HG03342 (cell line): ENCODE measurements at regions not wholly inside any gene's neighbourhood (a gene's known extent, or its start where the extent isn't known, plus 50 kb on each side); places are given as distances from the start of the nearest gene placed in this dataset.

ENCODE experiments used
- ATAC-seq: cut with Tn5 transposase; IDR thresholded peaks from one replicate; pipeline ENCODE4 v1.9.1; 2021; ENCODE audit warnings: mild to moderate bottlenecking, moderate library complexity; ENCODE audit not compliant: unreplicated experiment

DNA sequence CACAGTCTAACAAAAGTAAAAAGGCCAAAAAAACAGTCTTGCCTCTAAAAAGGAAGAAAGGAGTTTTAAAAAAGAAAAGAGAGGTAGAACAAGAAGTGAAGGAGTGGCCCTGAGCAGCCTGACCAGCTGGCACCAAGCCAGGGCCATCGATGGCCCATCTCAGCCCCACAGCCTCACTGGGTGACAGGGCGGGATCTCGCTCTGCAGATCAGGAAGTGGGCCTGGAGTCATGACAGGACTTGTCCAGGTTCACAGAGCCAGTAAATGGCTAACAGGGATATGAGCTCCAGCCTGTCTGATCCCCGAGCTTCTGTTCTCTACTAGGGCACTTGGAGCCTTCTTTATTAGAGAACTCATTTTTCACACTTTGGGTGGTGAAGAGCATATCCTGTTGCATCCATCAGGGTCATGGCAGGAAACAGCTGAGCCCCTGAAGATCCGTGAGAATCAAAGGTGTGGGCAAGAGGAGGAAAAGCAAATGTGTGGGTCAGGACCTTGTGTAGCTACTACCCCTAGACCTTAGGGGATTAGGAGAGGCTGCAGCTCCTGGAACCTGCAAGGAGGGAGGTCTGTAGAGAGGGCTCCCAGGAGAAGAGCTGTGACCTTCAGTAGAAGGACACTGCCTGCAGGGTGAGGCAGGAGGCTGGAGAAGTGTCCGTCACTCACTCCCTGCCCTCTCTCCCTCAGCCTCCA lies 299.0 kb upstream of the MSX2 start:
- ATAC-seq = no peak

- ATAC-seq = no peak
Measured at GRCh38 chr5:174425964-174426290, 298.5 kb upstream of the MSX2 start.

GRCh38 chr5:174426388-174426787 lies 298.0 kb upstream of the MSX2 start:
- ATAC-seq = no peak

- no peak for ATAC-seq
Measured at GRCh38 chr5:174426851-174427250, 297.5 kb upstream of the MSX2 start.

DNA sequence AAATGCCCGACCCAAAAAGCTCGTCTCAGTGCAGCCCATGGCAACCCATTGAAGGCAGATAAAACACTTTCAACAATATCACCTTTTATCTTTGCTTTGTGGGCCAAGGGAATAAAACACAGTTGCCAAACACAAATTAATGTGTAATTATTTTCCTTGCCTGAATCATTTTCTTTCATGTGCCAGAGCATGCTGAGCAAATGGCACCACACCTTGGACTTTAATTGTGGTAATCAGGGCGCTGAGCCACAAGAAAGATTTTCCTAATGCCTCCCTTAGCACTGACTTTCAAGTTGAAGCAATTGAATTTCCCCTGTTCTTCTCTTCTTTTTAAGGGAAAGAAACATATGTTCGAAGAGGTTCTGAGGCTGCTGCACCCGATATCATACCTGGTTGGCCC lies 297.1 kb upstream of the MSX2 start:
- no peak for ATAC-seq

- no peak for ATAC-seq
Measured at GRCh38 chr5:174428895-174429294, 295.5 kb upstream of the MSX2 start.

DNA sequence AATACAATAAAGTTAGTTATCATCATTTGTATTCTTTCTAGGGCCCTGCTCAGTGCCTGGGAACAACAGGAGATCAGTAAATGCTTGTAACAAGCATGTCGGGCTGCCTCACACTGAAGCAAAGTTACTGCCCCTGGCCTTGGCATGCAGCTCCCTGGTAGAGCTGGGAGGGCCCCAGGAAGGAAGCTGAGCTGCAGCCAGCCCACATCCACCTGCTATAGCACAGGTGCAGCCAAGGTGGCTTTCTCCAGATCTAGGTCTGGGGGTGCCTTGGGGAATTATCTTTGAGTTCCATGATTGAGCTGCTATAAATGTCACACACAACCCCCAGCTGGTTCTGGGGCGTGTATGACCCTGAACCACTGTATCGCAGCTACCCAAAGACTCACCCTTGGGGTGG lies 293.4 kb upstream of the MSX2 start:
- ATAC-seq = no peak

- ATAC-seq = no peak
Measured at GRCh38 chr5:174431504-174431903, 292.9 kb upstream of the MSX2 start.

GRCh38 chr5:174433098-174433497 lies 291.3 kb upstream of the MSX2 start:
- ATAC-seq = no peak

GRCh38 chr5:174436750-174437149 lies 287.6 kb upstream of the MSX2 start:
- no peak for ATAC-seq

- ATAC-seq = no peak
Measured at GRCh38 chr5:174444479-174445188, 279.7 kb upstream of the MSX2 start.

GRCh38 chr5:174446446-174446845 lies 277.9 kb upstream of the MSX2 start:
- ATAC-seq = no peak

DNA sequence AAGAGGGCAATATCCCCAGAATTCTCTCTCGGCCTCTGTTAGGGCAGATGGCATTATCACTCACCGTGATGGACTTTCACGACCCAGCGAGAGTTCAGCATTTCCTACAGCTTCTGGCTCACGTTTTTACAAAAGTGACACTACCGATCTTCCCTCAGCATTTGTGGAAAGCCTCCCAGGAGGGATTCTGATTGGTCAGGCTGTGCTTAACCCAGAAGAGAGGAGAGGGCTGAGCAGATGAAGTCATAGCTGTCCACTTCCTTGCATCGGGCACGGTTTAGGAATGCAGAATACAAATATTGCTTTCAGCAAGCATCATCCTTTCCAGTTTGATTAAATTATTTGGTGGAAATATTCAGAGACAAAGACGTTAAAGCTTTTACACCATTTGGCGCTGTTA lies 277.4 kb upstream of the MSX2 start:
- ATAC-seq = no peak

- ATAC-seq = no peak
Measured at GRCh38 chr5:174448041-174448440, 276.3 kb upstream of the MSX2 start.

DNA sequence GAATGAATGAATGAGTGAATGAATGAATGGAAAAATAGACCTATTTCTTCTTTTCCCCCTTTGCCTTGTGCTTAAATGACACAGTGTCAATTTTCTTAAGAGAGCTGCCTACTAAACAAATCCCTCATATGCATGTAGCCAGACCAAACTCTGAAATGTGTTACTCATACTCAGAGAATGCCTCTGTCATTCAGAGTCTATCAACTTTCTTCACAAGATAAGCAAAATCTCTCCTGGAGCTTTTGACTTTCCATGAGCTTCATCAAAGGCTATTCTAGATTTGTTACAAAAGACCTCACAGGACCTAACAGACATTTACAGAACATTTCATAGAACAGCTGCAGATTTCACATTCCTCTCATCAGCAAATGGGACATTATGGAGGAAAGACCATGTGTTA lies 275.7 kb upstream of the MSX2 start:
- ATAC-seq = no peak

- ATAC-seq = no peak
Measured at GRCh38 chr5:174453690-174454089, 270.7 kb upstream of the MSX2 start.

GRCh38 chr5:174454464-174454863 lies 269.9 kb upstream of the MSX2 start:
- ATAC-seq = no peak

- no peak for ATAC-seq
Measured at GRCh38 chr5:174454890-174455289, 269.5 kb upstream of the MSX2 start.

GRCh38 chr5:174455301-174455700 lies 269.1 kb upstream of the MSX2 start:
- ATAC-seq = no peak

GRCh38 chr5:174457141-174457678 lies 267.2 kb upstream of the MSX2 start:
- ATAC-seq = no peak

- ATAC-seq = no peak
Measured at GRCh38 chr5:174459071-174459702, 265.2 kb upstream of the MSX2 start.

DNA sequence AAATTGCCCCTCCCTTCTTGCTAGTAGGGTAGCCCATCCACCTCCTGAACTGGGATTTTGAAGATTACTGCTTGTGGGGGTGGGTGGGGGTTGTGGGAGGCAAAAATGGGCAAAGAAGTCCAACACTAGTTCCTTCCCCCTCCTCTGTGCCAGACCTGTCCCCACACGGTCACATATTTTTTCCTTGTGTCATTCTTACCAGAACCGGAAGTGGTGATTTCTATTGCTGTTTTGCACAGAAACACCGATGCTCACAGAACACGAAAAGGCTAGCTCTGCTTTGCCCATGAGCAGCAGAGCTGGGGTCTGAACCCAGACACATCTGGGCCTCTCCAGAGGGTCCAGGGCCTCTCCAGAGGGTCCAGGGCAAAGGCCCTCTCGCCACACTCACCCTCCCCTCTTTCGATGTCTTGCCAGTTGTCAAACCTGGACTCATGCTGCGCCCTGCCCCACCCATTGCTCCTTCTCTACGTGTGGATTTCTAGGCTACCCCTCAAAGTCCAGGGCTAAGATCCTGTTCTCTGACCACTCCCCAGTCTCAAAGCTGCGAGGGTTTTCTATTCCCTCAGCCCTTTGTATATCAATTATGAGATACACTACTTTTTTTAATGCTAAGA lies 264.4 kb upstream of the MSX2 start:
- ATAC-seq = no peak
